ENCODE measurements at regions not wholly inside any gene's neighbourhood (a gene's known extent, or its start where the extent isn't known, plus 50 kb on each side); places are given as distances from the start of the nearest gene placed in this dataset.

GRCh38 chr17:36755586-36755985 lies 154.2 kb downstream of the MRM1 start:
- ATAC-seq, result peak; percentile 90

More at GRCh38 chr17:36755586-36755985, 154.2 kb downstream of the MRM1 start:
- Mint-ChIP-seq H3K9me3 (no peaks in the 10 kb centered on the region), H3K36me3 (ENCODE audit: low read depth) (no peaks in the 10 kb centered on the region; the same call in 2 of the 3 replicates), H3K27me3 (ENCODE audit: insufficient read depth, low read depth, poor library complexity) (peaks cover 4% of the 10 kb centered on the region), H3K4me1 (peaks cover 14% of the 10 kb centered on the region), H3K27ac (no peak overlapping the region), H3K4me3 (no peak overlapping the region)
- no peak overlapping the region; the same call in 1 of the 2 replicates for H2AFZ ChIP-seq
- H3K4me1 ChIP-seq (ENCODE audit: insufficient read depth), result no peaks in the 10 kb centered on the region
- no peak overlapping the region for H3K4me2 ChIP-seq
- H3K27ac ChIP-seq (ENCODE audit: low read depth), result no peak overlapping the region
- no peaks in the 10 kb centered on the region for H3K9me2 ChIP-seq (ENCODE audit: insufficient read depth)
- no peaks in the 10 kb centered on the region for H4K20me1 ChIP-seq (replicated peaks; ENCODE audit: insufficient read depth)
- no peaks in the 10 kb centered on the region for H3K27me3 ChIP-seq (ENCODE audit: insufficient read depth)
- no peaks in the 10 kb centered on the region for H3K36me3 ChIP-seq (ENCODE audit: insufficient read depth)
- H3K79me2 ChIP-seq (replicated peaks; ENCODE audit: insufficient read depth), result no peaks in the 10 kb centered on the region
- no peak overlapping the region for H3K4me3 ChIP-seq
- H3F3A ChIP-seq (replicated peaks; ENCODE audit: low read depth), result no peaks in the 10 kb centered on the region
- DNase-seq (ENCODE audit: low spot score), result peak; percentile 85
- no peak for TF ChIP-seq ZNF462 (CRISPR knock-in tag; IDR thresholded peaks at IDR 0.05)
- TF ChIP-seq STAT1 (IDR thresholded peaks at IDR 0.05; ENCODE audit: unreplicated experiment), result no peak
- no peak for TF ChIP-seq ZNF331 (CRISPR knock-in tag; IDR thresholded peaks at IDR 0.05; ENCODE audit: low read depth)
- no peak for TF ChIP-seq POLR2AphosphoS5 (IDR thresholded peaks at IDR 0.05; ENCODE audit: low read depth)
- no peak for TF ChIP-seq NANOG (IDR thresholded peaks at IDR 0.05; ENCODE audit: borderline replicate concordance)
- TF ChIP-seq EZH2phosphoT487 (IDR thresholded peaks at IDR 0.05; ENCODE audit: unreplicated experiment), result no peak
- TF ChIP-seq CTCF (conservative IDR thresholded peaks at IDR 0.05; ENCODE audit: low read depth in 2 of 2), result peak; percentile 63 to 93

Measured in GM23338 (cell line).